Activated CD8-positive, alpha-beta memory T cell treated with anti-CD3 and anti-CD28 coated beads for 1 hour (primary cell): ENCODE measurements at regions not wholly inside any gene's neighbourhood (a gene's known extent, or its start where the extent isn't known, plus 50 kb on each side); places are given as distances from the start of the nearest gene placed in this dataset.
"Not testable (repeated sequence)": the region's sequence is repeated elsewhere in the genome, so short reads cannot be mapped to it uniquely, and the experiment has no call there.

Source experiments
- DNase-seq, 2 donors: peaks; one replicate each; pipeline ENCODE4 v3.0.0-alpha.2; 2020; ENCODE audit warnings: low read depth in 1 of 2; ENCODE audit errors: extremely low read depth in 1 of 2

DNA sequence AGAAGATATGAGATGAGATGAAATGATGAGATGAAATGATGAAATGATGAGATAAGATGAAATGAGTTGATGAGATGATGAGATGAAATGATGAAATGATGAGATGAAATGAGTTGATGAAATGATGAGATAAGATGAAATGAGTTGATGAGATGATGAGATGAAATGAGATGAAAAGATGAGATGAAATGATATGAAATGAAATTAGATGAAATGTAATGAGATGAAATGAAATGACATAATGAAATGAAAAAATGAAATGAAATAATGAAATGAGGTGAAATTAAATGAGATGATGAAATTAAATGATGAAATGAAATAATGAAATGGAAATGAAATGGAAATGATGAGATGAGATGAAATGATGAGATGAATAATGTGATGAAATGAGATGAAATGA, 231.6 kb downstream of the GOLGA6L6 start:
- not testable (repeated sequence) for DNase-seq

GRCh38 chr15:20309395-20309794, 232.2 kb downstream of the GOLGA6L6 start:
- not testable (repeated sequence) for DNase-seq

- DNase-seq = not testable (repeated sequence)
Observed at GRCh38 chr15:20308027-20308690, 233.4 kb downstream of the GOLGA6L6 start.

DNA sequence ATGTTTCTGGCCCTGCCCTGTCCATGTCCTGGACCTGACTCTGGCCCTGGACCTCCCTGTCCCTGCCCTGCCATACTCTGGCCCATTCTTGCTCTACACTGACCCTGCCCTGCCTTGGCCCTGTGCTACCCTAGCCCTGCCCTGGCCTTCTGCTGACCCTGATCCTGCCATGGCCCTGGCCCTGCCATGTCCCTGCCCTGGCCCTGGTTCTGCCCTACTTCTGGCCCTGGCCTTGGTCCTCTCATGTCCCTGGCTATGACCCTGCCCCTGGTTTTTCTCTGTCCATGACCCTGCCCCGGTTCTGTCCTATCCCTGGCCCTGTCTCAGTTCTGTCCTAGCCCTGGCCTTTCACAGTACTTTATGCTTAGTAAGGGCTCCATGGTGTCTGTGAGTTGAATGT, 234.5 kb downstream of the GOLGA6L6 start:
- DNase-seq = not testable (repeated sequence)

DNA sequence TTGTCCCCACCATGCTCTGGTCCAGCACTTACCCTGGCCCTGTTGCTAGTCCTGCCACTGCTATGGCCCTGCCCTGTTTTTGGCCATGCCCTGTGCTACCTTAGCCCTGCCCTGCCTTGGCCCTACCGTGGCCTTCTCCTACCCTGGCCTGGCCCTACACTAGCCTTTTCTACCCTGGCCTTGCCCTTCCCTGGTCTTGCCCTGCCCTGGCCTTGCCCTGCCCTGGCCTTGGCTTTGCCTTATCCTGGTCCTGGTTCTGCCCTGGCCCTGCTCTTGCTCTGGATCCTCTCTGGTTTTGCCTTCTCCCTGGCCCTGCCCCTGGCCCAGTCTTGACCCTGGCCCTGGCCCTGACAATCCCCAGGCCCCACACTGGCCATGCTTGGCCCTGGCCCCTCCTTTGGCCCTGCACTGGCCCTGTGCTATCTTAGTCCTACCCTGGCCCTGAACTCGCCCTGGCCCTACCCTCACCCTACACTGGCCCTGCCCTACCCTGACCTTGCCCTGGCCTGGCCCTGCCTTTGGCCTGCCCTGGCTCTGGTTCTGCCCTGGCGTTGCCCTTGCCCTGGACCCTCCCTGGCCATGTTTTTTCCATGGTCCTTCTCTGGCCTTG, 235.0 kb downstream of the GOLGA6L6 start:
- DNase-seq = not testable (repeated sequence)

- not testable (repeated sequence) for DNase-seq
Observed at GRCh38 chr15:20305912-20306311, 235.7 kb downstream of the GOLGA6L6 start.

- DNase-seq = not testable (repeated sequence)
Observed at GRCh38 chr15:20305015-20305465, 236.6 kb downstream of the GOLGA6L6 start.

DNA sequence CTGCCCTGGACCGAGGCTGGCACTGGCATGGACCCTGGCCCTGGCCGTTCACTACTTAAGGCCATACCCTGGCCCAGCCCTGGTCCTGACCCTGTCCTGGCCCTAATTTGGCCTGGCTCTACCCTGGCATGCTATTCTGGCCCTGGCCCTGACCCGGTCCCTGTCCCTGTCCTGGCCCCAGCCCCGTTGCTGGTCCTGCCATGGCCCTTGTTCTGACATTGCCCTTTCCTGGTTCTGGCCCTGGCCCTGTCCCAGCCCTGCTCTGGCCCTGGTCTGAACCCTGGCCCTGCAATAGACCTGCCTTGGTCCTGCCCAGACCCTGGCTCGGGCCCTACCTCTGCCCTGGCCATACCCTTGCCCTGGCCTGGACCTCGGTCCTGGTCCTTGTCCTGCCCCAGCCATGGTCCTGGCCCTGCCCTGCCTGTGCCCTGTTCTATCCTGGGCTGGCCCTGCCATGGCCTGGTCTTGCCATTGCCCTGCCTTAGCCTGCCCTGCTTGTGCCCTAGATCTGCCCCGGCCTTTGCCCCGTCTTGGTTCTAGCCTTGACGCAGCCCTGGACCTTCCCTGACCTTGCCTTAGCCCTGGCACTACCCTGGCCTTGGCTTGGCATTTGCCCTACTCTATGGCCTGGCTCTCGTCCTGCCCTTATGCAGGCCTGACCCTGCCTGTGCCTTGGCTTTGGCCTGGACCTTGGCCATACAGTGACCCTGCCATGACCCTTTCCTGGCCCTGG, 237.2 kb downstream of the GOLGA6L6 start:
- DNase-seq = not testable (repeated sequence)

DNA sequence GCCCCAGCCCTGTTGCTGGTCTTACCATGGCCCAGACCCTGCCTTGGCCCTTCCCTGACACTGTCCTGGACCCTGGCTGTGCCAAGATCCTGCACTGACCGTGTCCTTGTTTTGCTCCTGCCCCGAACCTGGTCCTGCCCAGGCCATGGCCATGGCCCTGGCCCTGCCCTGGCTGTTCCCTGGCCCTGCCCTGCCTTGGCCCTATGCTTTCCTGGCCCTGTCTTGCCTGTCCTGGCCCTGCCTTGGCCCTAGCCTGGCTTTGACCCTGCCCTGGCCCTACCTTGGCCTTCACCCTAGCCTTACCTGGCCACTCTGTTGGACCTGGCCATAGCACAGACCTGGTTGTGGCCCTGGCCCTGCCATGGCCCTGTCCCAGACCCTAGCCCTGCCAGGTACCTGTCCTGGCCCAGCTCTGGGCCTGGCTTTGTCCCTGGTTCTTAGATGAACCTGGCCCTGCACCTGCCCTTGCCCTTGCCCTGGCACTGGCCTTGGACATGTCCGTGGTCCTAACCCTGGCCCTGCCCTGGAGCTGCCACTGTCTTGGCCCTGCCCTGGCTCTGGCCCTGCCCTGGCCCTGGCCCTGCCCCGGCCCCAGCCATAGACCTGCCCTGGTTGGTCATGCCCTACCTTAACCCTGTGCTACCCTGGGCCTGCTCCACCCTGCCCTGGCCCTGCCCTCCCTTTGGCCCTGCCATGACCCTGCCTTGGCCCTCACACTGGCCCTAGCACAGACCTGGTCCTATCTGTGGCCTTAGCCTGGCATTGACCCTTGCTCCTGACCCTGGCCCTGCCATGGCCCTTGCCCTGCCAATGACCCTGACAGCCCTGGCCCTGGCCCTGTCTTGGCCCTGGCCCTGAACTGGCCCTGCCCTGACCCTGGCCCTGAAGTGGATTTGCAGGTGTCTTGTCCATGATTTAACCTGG, 238.1 kb downstream of the GOLGA6L6 start:
- not testable (repeated sequence) for DNase-seq

GRCh38 chr15:20302141-20303069, 239.2 kb downstream of the GOLGA6L6 start:
- not testable (repeated sequence) for DNase-seq

GRCh38 chr15:20301471-20302081, 240.0 kb downstream of the GOLGA6L6 start:
- not testable (repeated sequence) for DNase-seq

DNA sequence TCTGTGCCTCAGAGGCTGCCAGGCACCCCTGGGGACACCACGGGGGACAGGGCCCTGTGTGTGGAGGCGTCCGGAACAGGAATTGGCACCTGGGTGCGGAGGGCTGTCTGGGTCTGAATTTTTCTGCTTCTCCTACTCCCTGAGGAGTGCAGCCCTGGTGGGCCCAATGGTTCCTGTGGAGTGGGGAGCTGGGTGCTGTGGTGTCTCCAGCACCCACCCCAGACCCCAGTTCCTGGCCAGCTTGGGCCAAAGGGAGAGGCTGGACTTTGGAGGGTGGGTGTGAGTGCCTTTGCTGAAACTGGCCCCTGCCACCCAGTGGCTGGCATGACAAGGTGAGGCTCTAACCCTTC, 240.6 kb downstream of the GOLGA6L6 start:
- DNase-seq = not testable (repeated sequence)

DNA sequence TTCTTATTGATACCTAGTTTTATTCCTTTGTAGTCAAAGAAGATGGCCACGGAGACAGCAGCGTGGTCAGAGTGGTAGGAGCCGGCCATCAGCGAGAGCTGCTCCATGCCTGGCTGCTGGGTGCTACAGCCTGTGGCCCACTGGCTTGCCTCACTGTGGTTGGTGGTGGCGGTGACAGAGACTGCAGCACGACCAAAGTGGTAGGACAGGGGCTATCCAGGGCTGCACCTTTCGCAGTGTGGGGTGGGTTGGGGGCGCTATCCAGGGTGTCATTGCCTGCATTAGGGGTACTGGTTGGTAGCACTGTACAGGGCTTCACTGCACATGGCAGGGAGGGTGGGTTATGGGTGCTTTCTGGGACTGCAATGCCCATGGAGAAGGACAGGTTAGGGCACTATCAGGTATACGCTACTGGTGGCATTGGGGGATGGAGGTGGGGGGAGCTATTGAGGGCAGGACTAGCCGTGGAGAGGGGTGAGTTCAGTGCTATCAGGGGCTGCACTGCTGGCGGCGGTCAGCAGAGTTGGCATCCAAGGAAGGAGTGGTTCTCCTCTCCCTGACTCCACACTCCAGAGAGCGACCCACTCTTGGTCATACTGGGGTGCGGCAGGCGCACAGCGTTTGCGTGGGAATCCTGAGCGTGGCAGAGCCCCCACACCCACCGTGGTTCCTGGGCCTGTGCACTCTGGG, 241.1 kb downstream of the GOLGA6L6 start:
- DNase-seq = not testable (repeated sequence)

DNA sequence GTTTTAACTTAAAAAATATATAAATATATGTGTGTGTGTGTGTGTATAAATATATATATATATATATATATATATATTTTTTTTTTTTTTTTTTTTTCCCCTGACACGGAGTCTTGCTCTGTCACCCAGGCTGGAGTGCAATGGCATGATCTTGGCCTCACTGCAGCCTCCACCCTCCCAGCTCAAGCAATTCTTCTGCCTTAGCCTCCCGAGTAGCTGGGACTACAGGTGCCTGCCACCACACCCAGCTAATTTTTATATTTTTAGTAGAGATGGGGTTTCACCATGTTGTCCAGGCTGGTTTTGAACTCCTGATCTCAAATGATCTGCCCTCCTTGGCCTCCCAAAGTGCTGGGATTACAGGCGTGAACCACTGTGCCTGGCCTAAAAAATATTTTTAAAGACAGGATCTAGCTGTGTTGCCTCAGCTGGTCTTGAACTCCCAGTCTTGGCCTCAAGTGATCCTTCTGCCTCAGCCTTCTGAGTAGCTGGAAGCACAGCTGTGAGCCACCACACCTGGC, 243.9 kb downstream of the GOLGA6L6 start:
- not testable (repeated sequence) for DNase-seq

- not testable (repeated sequence) for DNase-seq
Observed at GRCh38 chr15:20296261-20296660, 245.3 kb downstream of the GOLGA6L6 start.

DNA sequence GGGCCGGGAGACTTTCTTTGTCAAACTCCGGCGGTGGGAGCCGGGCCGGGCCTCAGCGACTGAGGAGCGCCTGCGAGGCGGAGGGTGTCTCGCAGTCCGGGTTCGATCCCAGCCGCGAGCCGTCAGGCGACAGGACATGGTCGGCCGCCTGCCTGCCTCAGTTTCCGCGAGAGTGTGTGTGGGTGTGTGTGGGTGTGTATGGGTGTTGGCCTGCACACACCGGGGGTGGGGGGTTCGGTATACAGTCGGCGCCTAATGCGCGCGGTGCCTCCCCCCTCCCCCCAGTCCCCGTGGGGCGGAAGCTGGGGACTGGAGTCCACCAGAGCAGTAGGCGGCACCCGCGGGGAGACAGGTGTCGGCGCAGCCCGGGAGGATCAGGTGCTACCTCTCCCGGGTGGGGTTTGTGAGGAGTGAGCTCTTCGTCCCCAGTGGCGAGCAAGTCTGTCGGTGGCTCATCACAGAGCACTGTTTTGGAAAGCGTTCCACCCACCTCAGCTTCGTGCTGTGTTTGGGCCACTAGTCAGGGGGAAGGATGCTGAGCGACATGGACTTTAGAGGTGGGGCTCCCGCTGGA, 246.3 kb downstream of the GOLGA6L6 start:
- no peak for DNase-seq

DNA sequence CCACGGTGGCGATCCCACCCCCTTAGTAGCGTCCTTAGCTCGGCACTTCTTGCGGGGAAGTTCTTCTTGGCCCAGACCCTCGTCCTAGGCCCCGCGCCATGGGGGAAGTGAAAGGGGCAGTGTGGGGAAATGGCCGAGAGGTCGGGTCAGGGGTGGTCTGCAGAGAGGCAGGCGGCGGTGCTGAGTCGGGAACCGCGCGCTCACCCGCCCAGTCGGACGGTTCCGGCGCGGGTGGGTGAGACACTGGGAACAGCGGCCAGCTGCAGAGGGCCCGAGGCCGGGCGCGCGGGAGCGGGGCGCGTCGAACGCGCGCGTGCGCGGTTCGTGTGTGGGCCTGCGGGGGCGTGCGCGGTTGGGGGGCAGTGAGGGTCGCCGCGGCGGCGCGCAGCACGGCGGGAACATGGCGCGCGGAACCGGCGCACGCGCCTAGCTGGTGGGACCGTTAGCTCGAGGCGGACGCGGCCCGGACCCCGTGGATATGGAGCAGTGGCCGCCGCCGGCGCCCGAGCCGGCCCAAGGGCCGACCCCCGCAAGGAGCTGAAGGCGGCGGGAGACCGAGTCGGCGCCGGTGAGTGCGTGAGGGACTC, 246.9 kb downstream of the GOLGA6L6 start:
- DNase-seq = no peak
